Esophagus (tissue), 2 donors: ENCODE measurements at regions not wholly inside any gene's neighbourhood (a gene's known extent, or its start where the extent isn't known, plus 50 kb on each side); places are given as distances from the start of the nearest gene placed in this dataset.

Experiments used
- H3K27ac ChIP-seq, 2 donors: one replicate each; pipeline ENCODE4 v1.5.1; 2013; ENCODE audit warnings: low read depth in 2 of 2, mild to moderate bottlenecking in 2 of 2, inconsistent platforms in 1 of 2, low read length in 1 of 2, moderate library complexity in 1 of 2
- H3K27me3 ChIP-seq, 2 donors: one replicate each; pipeline ENCODE4 v1.6.1; 2013; ENCODE audit warnings: low read length in 2 of 2, control low read depth in 1 of 2, mild to moderate bottlenecking in 1 of 2; ENCODE audit not compliant: insufficient read depth in 2 of 2, control insufficient read depth in 1 of 2
- H3K36me3 ChIP-seq, 2 donors: one replicate each; pipeline ENCODE4 v1.6.1; 2013; ENCODE audit warnings: low read length in 1 of 2; ENCODE audit not compliant: control insufficient read depth in 2 of 2, insufficient read depth in 2 of 2
- H3K4me1 ChIP-seq, 2 donors: one replicate each; pipeline ENCODE4 v1.6.1; 2013; ENCODE audit warnings: low read length in 1 of 2; ENCODE audit not compliant: control insufficient read depth in 2 of 2, insufficient read depth in 2 of 2
- H3K4me3 ChIP-seq, 2 donors: one replicate each; pipeline ENCODE4 v1.5.1; 2013; ENCODE audit warnings: low read length in 2 of 2, mild to moderate bottlenecking in 2 of 2, low read depth in 1 of 2, moderate library complexity in 1 of 2
- H3K9me3 ChIP-seq, 2 donors: one replicate each; pipeline ENCODE4 v1.6.1; 2013; ENCODE audit warnings: mild to moderate bottlenecking in 2 of 2, low read depth in 1 of 2, low read length in 1 of 2, moderate library complexity in 1 of 2; ENCODE audit not compliant: control insufficient read depth in 2 of 2, insufficient read depth in 1 of 2
- WGBS, 2 donors: extraction: QIAGEN DNeasy Blood & Tissue Kit; methylation state at CpG; one replicate each; pipeline ENCODE4 v1.1.7; 2013; 5-methylcytosine and 5-hydroxymethylcytosine counted together
- donor health status: healthy with polysubstance abuse.
- donor health status: Bipolar disorder and iron deficiency.

DNA sequence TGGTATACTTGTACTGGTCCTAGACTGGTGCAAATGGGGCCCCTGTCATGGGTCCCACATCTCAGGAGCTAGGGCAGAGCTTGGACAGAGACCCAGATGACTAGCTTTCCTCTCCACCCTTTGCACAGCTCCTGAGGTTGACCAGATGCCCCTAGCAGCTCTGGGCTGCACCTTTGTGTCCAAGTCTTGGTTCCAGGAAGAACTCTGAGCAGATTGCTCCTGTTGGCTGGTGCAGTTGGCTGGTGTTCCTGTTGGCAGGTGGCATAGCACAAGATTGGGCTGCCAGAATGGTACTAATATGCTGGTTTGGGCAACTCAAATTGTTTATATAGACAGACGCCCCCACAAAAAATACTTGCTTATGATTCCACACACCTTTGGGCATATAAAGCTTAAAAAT lies 89.4 kb upstream of the EZR start:
- Histone ChIP-seq H3K27me3 (no peaks in the 10 kb centered on the region), H3K9me3 (peaks cover 2 to 3% of the 10 kb centered on the region in 2 donors), H3K4me3 (no peak overlapping the region), H3K36me3 (no peaks in the 10 kb centered on the region), H3K27ac (peak overlapping the region; percentile 61 to 64), H3K4me1 (peaks cover 0 to 8% of the 10 kb centered on the region in 2 donors)
- WGBS, 2 donors = 64 to 88% methylated on average over 1 of the region's 1 CpG

DNA sequence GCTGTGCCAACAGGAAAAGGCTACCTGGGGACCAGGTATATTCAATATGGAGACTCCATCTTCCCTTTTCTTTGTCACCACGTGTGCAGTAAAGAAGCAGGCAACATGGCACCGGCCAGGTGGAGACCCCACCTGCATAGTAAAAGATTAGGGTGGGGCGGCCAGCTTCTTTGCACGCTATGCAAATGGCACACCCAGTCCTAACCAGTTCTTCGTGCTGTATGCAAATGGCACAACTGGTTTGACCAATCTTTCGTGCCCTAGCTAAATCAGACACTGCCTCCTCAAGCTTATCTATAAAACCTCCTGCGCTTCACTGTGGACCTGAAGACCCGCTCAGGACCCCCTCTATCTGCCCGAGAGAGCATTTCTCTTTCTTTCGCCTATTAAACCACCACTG lies 88.8 kb upstream of the EZR start:
- no peaks in the 10 kb centered on the region for H3K36me3 ChIP-seq
- no peaks in the 10 kb centered on the region for H3K27me3 ChIP-seq
- peaks cover 0 to 8% of the 10 kb centered on the region in 2 donors for H3K4me1 ChIP-seq
- H3K9me3 ChIP-seq = peaks cover 2 to 3% of the 10 kb centered on the region in 2 donors
- H3K27ac ChIP-seq = peak overlapping the region; percentile 46 to 57
- WGBS, 2 donors = 65 to 73% methylated on average over 10 of the region's 10 CpGs
- no peak overlapping the region for H3K4me3 ChIP-seq

DNA sequence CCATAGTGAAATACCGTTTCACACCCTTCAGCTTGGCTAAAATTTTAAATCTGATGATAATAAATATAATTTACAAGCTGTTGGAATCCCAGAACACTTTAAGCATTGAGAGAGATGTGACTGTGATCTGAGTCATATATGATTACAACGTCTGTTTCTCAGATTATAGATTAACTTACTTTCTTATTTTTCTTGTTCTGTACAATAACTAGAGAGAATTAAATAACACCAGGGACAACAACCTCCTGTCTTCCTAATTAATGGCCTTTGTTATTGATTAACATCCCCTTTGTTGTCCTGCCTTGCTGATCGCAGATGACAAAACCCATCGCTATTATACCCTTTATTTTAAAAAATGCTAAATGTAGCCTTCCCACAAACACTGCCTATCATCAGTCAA lies 87.8 kb upstream of the EZR start:
- peaks cover 2 to 3% of the 10 kb centered on the region in 2 donors for H3K9me3 ChIP-seq
- peak overlapping the region in 1 of 2 donors; percentile 21 for H3K27ac ChIP-seq
- peaks cover 0 to 4% of the 10 kb centered on the region in 2 donors for H3K4me1 ChIP-seq
- no peak overlapping the region for H3K4me3 ChIP-seq
- 71 to 77% methylated on average over 4 of the region's 4 CpGs for WGBS, 2 donors
- no peaks in the 10 kb centered on the region for H3K27me3 ChIP-seq
- no peaks in the 10 kb centered on the region for H3K36me3 ChIP-seq

DNA sequence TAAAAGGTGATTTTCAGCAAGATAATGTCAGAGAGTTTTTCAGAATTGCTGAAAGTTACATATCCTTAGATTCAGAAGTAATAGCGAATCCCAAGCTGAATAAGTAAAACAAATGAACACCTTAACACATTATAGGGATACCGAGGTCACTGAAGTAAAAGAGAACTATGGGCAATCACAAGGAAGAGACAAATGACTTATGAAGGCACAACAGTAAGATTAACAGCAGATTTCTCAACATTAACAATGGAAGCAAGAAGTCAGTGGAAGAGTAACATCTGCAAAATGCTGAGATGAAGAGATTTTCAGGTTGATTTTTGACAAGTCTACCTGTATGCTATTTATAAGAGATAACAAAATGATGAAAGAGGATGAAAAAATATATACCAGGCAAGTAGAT lies 86.1 kb upstream of the EZR start:
- Histone ChIP-seq H3K4me1 (no peaks in the 10 kb centered on the region), H3K27ac (no peak overlapping the region), H3K27me3 (no peaks in the 10 kb centered on the region), H3K9me3 (peaks cover 2 to 3% of the 10 kb centered on the region in 2 donors), H3K36me3 (no peaks in the 10 kb centered on the region), H3K4me3 (no peak overlapping the region)
- WGBS, 2 donors = 92 to 99% methylated on average over 2 of the region's 2 CpGs

DNA sequence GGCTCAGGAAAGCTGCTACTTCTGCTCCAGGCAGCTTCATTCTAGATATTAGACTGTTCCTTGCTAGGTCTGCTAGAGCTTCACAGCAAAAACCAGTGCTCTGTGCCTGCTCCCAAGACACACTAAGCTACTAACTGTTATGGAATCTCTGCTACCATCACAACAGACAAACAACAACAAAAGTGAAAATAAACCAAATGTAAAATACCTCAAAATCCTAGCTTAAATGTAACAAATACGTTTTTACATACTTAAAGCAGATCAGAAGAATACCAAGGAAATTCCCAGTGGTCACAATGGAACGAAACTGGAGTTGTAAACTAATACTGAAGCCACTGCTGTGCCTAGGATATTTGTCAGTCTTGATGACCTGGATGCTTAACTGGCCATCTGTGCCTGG lies 84.6 kb upstream of the EZR start:
- Histone ChIP-seq H3K27ac (no peak overlapping the region), H3K9me3 (peaks cover 2 to 3% of the 10 kb centered on the region in 2 donors), H3K4me3 (no peak overlapping the region), H3K4me1 (no peaks in the 10 kb centered on the region), H3K27me3 (no peaks in the 10 kb centered on the region), H3K36me3 (no peaks in the 10 kb centered on the region)
- 87 to 92% methylated on average over 2 of the region's 2 CpGs for WGBS, 2 donors

DNA sequence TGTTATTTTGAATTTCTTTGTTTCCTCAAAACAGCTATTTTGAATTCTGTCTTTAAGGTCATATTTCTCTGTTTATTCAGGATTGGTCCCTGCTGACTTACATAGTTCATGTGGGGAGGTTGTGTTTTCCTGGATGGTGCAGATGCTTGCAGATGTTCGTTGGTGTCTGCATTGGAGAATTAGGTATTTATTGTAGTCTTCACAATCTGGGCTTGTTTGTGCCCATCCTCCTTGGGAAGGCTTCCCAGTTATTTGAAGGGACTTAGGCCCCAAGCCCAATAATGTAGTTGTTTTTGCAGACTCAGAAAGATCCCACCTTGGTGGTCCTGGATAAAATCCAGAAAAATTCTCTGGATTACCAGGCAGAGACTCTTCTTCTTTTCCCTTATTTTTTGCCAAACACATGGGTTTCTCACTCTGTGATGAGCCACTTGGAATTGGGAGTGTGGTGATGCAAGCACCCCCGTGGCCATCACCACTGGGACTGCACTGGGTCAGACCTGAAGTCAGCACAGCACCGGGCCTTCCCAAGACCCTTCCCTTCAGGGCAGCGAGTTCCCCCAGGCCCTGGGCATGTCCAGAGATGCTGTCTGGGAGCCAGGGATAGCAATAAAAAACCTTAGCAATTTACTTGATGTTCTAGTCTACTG lies 81.6 kb upstream of the EZR start:
- H3K4me3 ChIP-seq = no peak overlapping the region
- 62 to 76% methylated on average over 4 of the region's 4 CpGs for WGBS, 2 donors
- H3K27me3 ChIP-seq = no peaks in the 10 kb centered on the region
- no peaks in the 10 kb centered on the region for H3K36me3 ChIP-seq
- no peaks in the 10 kb centered on the region for H3K9me3 ChIP-seq
- no peaks in the 10 kb centered on the region for H3K4me1 ChIP-seq
- H3K27ac ChIP-seq = no peak overlapping the region

DNA sequence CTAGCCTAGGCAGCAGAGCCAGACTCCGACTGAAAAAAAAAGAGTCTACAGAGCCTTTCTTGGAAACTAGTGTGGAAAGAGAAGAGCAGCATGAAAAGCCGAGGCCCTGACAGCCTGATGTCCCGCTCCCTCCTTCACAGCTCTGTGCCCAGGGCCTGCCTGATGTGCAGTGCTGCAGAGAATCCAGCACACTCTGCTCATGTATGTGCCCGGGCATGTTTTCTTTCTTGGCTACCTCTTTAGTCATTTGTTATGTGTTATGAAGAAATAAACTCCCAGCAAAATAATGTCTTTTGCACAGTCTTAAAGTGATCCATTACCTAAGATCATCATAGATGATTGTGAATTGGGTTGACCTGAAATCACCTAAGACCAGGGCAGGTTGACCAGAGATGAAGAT lies 78.1 kb upstream of the EZR start:
- peak overlapping the region; percentile 41 to 75 for H3K27ac ChIP-seq
- H3K4me3 ChIP-seq = no peak overlapping the region
- no peaks in the 10 kb centered on the region for H3K4me1 ChIP-seq
- no peaks in the 10 kb centered on the region for H3K36me3 ChIP-seq
- H3K27me3 ChIP-seq = no peaks in the 10 kb centered on the region
- no peaks in the 10 kb centered on the region for H3K9me3 ChIP-seq
- WGBS, 2 donors = 52 to 75% methylated on average over 4 of the region's 4 CpGs

DNA sequence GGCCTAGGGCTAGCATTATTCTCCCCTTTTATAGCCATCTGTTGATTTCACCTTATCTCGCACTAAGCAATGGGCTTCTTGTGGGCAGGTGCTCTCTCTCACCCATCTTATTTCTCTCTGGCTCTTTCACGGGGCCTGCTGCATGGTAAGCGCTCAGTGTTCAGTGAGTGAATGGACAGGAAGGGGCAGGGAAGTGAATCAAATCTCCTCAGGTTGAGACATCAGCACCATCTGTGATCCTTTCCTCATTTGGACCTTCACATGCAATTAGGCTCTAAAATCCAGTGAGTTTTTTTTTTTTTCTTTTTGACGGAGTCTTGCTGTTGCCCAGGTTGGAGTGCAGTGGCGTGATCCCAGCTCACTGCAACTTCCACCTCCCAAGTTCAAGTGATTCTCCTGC lies 76.5 kb upstream of the EZR start:
- Histone ChIP-seq H3K9me3 (no peaks in the 10 kb centered on the region), H3K4me3 (no peak overlapping the region), H3K36me3 (no peaks in the 10 kb centered on the region), H3K27me3 (no peaks in the 10 kb centered on the region), H3K27ac (peak overlapping the region in 1 of 2 donors; percentile 50), H3K4me1 (no peaks in the 10 kb centered on the region)
- WGBS, 2 donors = 85 to 90% methylated on average over 5 of the region's 5 CpGs

DNA sequence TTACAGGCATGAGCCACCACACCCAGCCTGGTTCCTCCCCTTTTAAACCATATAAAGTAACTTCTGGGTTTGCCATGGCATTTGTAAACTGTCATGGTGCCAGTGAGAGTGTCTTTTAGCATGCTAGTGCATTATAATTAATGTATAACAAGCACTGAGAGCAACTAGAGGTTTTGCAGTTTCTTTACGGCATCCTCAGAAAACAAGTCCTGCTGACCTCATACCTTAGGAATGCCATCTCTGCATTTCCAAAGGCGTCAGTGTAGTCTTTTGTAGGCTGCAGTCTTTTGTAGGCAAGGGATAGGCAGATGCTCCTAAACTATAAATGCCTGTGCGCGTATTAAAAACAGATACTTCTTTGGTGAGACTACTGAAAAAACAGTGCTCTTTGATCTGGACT lies 75.0 kb upstream of the EZR start:
- Histone ChIP-seq H3K36me3 (no peaks in the 10 kb centered on the region), H3K4me3 (no peak overlapping the region), H3K4me1 (no peaks in the 10 kb centered on the region), H3K9me3 (no peaks in the 10 kb centered on the region), H3K27me3 (no peaks in the 10 kb centered on the region), H3K27ac (peak overlapping the region in 1 of 2 donors; percentile 40)
- 42 to 63% methylated on average over 4 of the region's 4 CpGs for WGBS, 2 donors

DNA sequence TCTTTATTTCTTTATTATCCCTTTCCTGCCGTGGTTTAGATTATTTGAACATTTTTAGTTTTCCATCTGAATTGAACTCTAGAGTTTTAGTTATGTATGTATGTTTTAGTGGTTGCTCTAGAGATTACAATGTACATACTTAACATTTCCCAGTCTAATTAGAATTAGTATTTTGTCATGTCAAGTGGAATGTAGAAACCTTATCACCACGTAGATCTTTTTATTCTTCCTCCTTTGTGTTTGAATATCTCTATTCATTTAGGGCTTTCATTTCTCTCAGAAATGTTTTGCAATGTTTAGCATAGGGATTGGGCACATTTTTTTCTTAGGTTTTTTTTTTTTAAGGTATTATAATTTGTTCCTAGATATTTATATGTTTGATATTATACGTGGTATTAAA lies 73.1 kb upstream of the EZR start:
- Histone ChIP-seq H3K4me3 (no peak overlapping the region), H3K27me3 (no peaks in the 10 kb centered on the region), H3K36me3 (no peaks in the 10 kb centered on the region), H3K27ac (no peak overlapping the region), H3K9me3 (no peaks in the 10 kb centered on the region), H3K4me1 (no peaks in the 10 kb centered on the region)
- 75% methylated on average over 3 of the region's 3 CpGs for WGBS, 2 donors
